HG03280 (cell line): ENCODE measurements at regions not wholly inside any gene's neighbourhood (a gene's known extent, or its start where the extent isn't known, plus 50 kb on each side); places are given as distances from the start of the nearest gene placed in this dataset.
A peak's percentile ranks its signal among the peaks of the same experiment; 100 is the strongest.

Source experiments
- ATAC-seq: cut with Tn5 transposase; IDR thresholded peaks from one replicate; pipeline ENCODE4 v1.9.1; 2021; ENCODE audit warnings: mild to moderate bottlenecking, moderate library complexity; ENCODE audit not compliant: unreplicated experiment

GRCh38 chr13:100818711-100819110 lies 144.1 kb upstream of the TMTC4 start:
- no peak for ATAC-seq

- no peak for ATAC-seq
Measured at GRCh38 chr13:100817928-100818327, 143.3 kb upstream of the TMTC4 start.

GRCh38 chr13:100815476-100816046 lies 141.0 kb upstream of the TMTC4 start:
- ATAC-seq: no peak

- ATAC-seq: no peak
Measured at GRCh38 chr13:100812982-100813584, 138.5 kb upstream of the TMTC4 start.

GRCh38 chr13:100811928-100812327 lies 137.3 kb upstream of the TMTC4 start:
- ATAC-seq: no peak

GRCh38 chr13:100811024-100811865 lies 136.7 kb upstream of the TMTC4 start:
- ATAC-seq: no peak

- ATAC-seq: no peak
Measured at GRCh38 chr13:100810481-100810880, 135.9 kb upstream of the TMTC4 start.

GRCh38 chr13:100809856-100810255 lies 135.3 kb upstream of the TMTC4 start:
- no peak for ATAC-seq

- no peak for ATAC-seq
Measured at GRCh38 chr13:100809129-100809390, 134.5 kb upstream of the TMTC4 start.

- no peak for ATAC-seq
Measured at GRCh38 chr13:100808330-100809128, 133.9 kb upstream of the TMTC4 start.

GRCh38 chr13:100803091-100803490 lies 128.5 kb upstream of the TMTC4 start:
- ATAC-seq: no peak

- no peak for ATAC-seq
Measured at GRCh38 chr13:100800283-100800875, 125.8 kb upstream of the TMTC4 start.

- no peak for ATAC-seq
Measured at GRCh38 chr13:100798739-100799361, 124.3 kb upstream of the TMTC4 start.

GRCh38 chr13:100797921-100798320 lies 123.3 kb upstream of the TMTC4 start:
- no peak for ATAC-seq

GRCh38 chr13:100796463-100796862 lies 121.9 kb upstream of the TMTC4 start:
- ATAC-seq: no peak

- ATAC-seq: no peak
Measured at GRCh38 chr13:100794575-100794974, 120.0 kb upstream of the TMTC4 start.

- ATAC-seq: peak; percentile 11
Measured at GRCh38 chr13:100790405-100790804, 115.8 kb upstream of the TMTC4 start.

- peak; percentile 98 for ATAC-seq
Measured at GRCh38 chr13:100789968-100790367, 115.4 kb upstream of the TMTC4 start.

GRCh38 chr13:100789481-100789880 lies 114.9 kb upstream of the TMTC4 start:
- no peak for ATAC-seq

- no peak for ATAC-seq
Measured at GRCh38 chr13:100789025-100789424, 114.4 kb upstream of the TMTC4 start.

GRCh38 chr13:100788540-100788939 lies 113.9 kb upstream of the TMTC4 start:
- no peak for ATAC-seq
